PC-9 (cell line): ENCODE measurements at regions not wholly inside any gene's neighbourhood (a gene's known extent, or its start where the extent isn't known, plus 50 kb on each side); places are given as distances from the start of the nearest gene placed in this dataset.

Experiments
- BruUV-seq: library from RNA; stranded (reverse); fragments of 400-500 nt; replicated peaks from 2 replicates; lab custom pipeline; 2021; lab: Mats Ljungman, UMichigan
- CTCF ChIA-PET: fragments of 300-600 bp; sonication (Branson Sonifier 250); formaldehyde crosslinking; loops from one replicate; lab custom pipeline; 2022; ENCODE audit warnings: antibody characterized with exemption; lab: Charles Lee
- POLR2A ChIA-PET: fragments of 300-600 bp; sonication (Branson Sonifier 250); formaldehyde crosslinking; loops from one replicate; lab custom pipeline; 2022; ENCODE audit warnings: antibody characterized with exemption; ENCODE audit not compliant: unreplicated experiment; lab: Charles Lee
- DNase-seq, 2 experiments: peaks; one replicate each; pipeline versions ENCODE4 v3.0.0 to v3.0.0-alpha.2; 2015 to 2022; ENCODE audit warnings: mixed read lengths in 1 of 2
- H2AFZ ChIP-seq: fragments of 200-600 bp; sonication (generic); 2 replicates; pipeline ENCODE4 v1.8.1; 2017; ENCODE audit warnings: antibody characterized with exemption
- H3F3A ChIP-seq: fragments of 200-600 bp; sonication (generic); 2 replicates; pipeline ENCODE4 v1.8.1; 2017; ENCODE audit warnings: antibody characterized with exemption, mild to moderate bottlenecking, low read depth; ENCODE audit not compliant: insufficient read depth
- H3K27ac ChIP-seq: fragments of 200-600 bp; sonication (generic); 2 replicates; pipeline ENCODE4 v1.6.1; 2016; ENCODE audit warnings: mixed run types
- H3K27me3 ChIP-seq: fragments of 200-600 bp; sonication (generic); 2 replicates; pipeline ENCODE4 v1.6.1; 2016; ENCODE audit warnings: low read depth, mixed run types; ENCODE audit not compliant: insufficient read depth
- H3K36me3 ChIP-seq: fragments of 200-600 bp; sonication (generic); 2 replicates; pipeline ENCODE4 v1.6.1; 2016; ENCODE audit warnings: low read depth, mixed run types
- H3K4me1 ChIP-seq: fragments of 200-600 bp; sonication (generic); replicated peaks from 2 replicates; pipeline ENCODE4 v1.6.1; 2016; ENCODE audit warnings: mixed run types; ENCODE audit not compliant: insufficient read depth
- H3K4me2 ChIP-seq: fragments of 200-600 bp; sonication (generic); 2 replicates; pipeline ENCODE4 v1.6.1; 2017; ENCODE audit warnings: mixed run types
- H3K4me3 ChIP-seq: fragments of 200-600 bp; sonication (generic); 2 replicates; pipeline ENCODE4 v1.6.1; 2016; ENCODE audit warnings: mixed run types
- H3K79me2 ChIP-seq: fragments of 200-600 bp; sonication (generic); 2 replicates; pipeline ENCODE4 v1.6.1; 2017; ENCODE audit warnings: low read depth, mixed run types
- H3K9me2 ChIP-seq: fragments of 200-600 bp; sonication (generic); 2 replicates; pipeline ENCODE4 v1.8.1; 2017; ENCODE audit warnings: mild to moderate bottlenecking; ENCODE audit not compliant: insufficient read depth
- H3K9me3 ChIP-seq: fragments of 200-600 bp; sonication (generic); 2 replicates; pipeline ENCODE4 v1.8.1; 2016; ENCODE audit warnings: low read depth; ENCODE audit not compliant: insufficient read depth
- H4K20me1 ChIP-seq: fragments of 200-600 bp; sonication (generic); 2 replicates; pipeline ENCODE4 v1.8.1; 2017; ENCODE audit not compliant: insufficient read depth
- CTCF ChIP-seq: fragments of 200-600 bp; sonication (generic); conservative IDR thresholded peaks from 2 replicates; pipeline ENCODE4 v1.6.1; 2017; ENCODE audit warnings: mixed run types, antibody characterized with exemption, mild to moderate bottlenecking, moderate library complexity
- EZH2 ChIP-seq: fragments of 200-600 bp; sonication (generic); IDR thresholded peaks from 2 replicates; pipeline ENCODE4 v1.8.0; 2017; ENCODE audit warnings: antibody characterized with exemption, low read depth
- intact Hi-C: fragments of 100-400 bp; cut with micrococcal nuclease; formaldehyde crosslinking; loops from one replicate; pipeline ENCODE4 v1.10.0; 2022; ENCODE audit not compliant: unreplicated experiment

- Histone ChIP-seq H3K4me3 (no peak overlapping the region), H3K36me3 (no peaks in the 10 kb centered on the region), H3K79me2 (no peaks in the 10 kb centered on the region), H3K4me1 (no peaks in the 10 kb centered on the region), H3K9me2 (no peaks in the 10 kb centered on the region), H3F3A (no peaks in the 10 kb centered on the region), H2AFZ (no peak overlapping the region), H3K27me3 (no peaks in the 10 kb centered on the region), H3K9me3 (no peaks in the 10 kb centered on the region), H4K20me1 (no peaks in the 10 kb centered on the region), H3K27ac (no peak overlapping the region), H3K4me2 (no peak overlapping the region)
- no TSS peak for BruUV-seq
- intact Hi-C loops: no loop called here
- TF ChIP-seq CTCF: no peak
- no peak for TF ChIP-seq EZH2
- DNase-seq: no peak
- POLR2A ChIA-PET: no interaction called here
- CTCF ChIA-PET: no interaction called here
These were observed 319.1 kb downstream of the PTEN start for GRCh38 chr10:88182601-88182930.

- no peaks in the 10 kb centered on the region for H3K27me3 ChIP-seq
- H3K9me3 ChIP-seq: no peaks in the 10 kb centered on the region
- H3F3A ChIP-seq: no peaks in the 10 kb centered on the region
- intact Hi-C loops: no loop called here
- no peak for TF ChIP-seq EZH2
- no peak for TF ChIP-seq CTCF
- no peaks in the 10 kb centered on the region for H3K4me1 ChIP-seq
- no peak overlapping the region for H2AFZ ChIP-seq
- H3K9me2 ChIP-seq: no peaks in the 10 kb centered on the region
- H3K4me3 ChIP-seq: no peak overlapping the region
- H3K27ac ChIP-seq: no peak overlapping the region
- H3K4me2 ChIP-seq: no peak overlapping the region
- no TSS peak for BruUV-seq
- no peaks in the 10 kb centered on the region for H3K79me2 ChIP-seq
- H4K20me1 ChIP-seq: no peaks in the 10 kb centered on the region
- no peaks in the 10 kb centered on the region for H3K36me3 ChIP-seq
- DNase-seq: no peak
- POLR2A ChIA-PET: no interaction called here
- CTCF ChIA-PET: no interaction called here
These were observed 321.3 kb downstream of the PTEN start for GRCh38 chr10:88184543-88185297.

GRCh38 chr10:88185830-88186229 is 322.4 kb downstream of the PTEN start:
- Histone ChIP-seq H4K20me1 (no peaks in the 10 kb centered on the region), H3K4me2 (no peak overlapping the region), H3K79me2 (no peaks in the 10 kb centered on the region), H3K9me3 (no peaks in the 10 kb centered on the region), H3K9me2 (no peaks in the 10 kb centered on the region), H3K36me3 (no peaks in the 10 kb centered on the region), H3F3A (no peaks in the 10 kb centered on the region), H3K27ac (no peak overlapping the region), H3K27me3 (no peaks in the 10 kb centered on the region), H2AFZ (no peak overlapping the region), H3K4me1 (no peaks in the 10 kb centered on the region), H3K4me3 (no peak overlapping the region)
- POLR2A ChIA-PET: no interaction called here
- CTCF ChIA-PET: no interaction called here
- TF ChIP-seq CTCF: no peak
- TF ChIP-seq EZH2: no peak
- no TSS peak for BruUV-seq
- intact Hi-C loops: no loop called here
- DNase-seq: no peak
